ENCODE measurements at regions not wholly inside any gene's neighbourhood (a gene's known extent, or its start where the extent isn't known, plus 50 kb on each side); places are given as distances from the start of the nearest gene placed in this dataset.

DNA sequence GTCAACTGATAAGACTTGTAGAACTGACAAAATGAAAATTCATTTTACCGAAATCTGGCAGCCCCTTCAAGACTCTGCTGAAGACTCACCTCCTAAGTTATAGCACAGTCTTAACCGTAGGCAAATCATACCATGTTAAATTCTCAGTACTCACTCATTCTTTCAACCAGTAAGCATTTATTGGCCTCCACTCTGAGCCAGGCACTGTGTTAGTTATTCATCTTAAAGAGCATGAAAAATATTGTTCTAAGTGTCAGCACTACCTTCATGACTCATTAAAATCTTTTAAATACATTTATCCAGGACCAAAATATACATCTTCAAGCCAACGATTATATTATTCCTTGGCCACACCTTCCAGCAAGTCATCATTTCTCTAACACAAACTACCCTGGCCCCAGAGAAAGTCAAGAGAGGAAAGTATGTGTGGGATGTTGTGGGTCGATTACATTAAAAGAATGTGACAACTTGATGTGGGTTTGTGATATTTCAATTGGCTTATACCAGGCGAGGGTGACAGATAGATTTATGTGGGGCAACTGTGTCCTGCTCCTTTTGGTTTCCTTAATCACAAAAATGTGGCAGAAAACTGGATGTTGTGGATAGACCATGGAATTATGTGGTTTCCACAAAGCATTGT, 55.0 kb downstream of the TMEM30B start:
- DNase-seq: no peak

DNA sequence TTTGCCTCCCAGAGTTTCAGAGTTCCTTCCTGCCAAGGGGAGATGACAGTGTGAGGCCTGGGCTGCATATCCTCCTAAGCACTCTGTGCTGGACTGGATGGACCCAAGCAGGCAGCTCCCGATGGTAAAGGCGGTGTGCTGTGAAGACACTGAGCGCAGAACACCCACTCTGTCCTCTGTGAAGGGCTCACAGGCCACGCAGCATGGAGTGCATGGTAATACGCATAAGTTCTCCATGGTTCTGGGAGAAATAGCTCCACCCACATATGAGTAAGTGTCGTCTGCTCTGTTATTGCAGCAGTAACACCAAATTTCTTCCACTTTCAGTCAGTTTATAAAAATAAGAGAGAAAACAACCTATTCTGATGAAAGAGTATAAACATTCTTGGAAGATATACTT, 55.8 kb downstream of the TMEM30B start:
- DNase-seq: no peak

DNA sequence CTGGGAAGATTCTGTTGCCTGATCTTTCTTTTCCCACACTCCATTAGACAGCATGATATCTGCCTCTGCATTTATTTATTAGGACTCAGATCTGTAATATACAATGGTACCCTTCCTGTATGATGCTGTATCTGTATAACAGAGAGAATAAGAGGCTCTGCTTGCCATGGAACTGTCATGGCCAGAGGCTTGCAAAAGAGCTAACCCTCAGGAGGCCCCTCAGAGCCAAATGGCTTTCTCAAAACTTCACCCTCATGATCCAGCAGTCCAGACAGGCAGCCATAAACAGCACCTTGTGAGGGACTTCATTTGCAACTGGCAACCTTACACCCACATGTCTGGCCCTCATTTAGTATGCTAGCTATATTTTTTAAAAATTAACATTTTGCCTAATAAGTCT, 57.6 kb downstream of the TMEM30B start:
- no peak for DNase-seq

DNA sequence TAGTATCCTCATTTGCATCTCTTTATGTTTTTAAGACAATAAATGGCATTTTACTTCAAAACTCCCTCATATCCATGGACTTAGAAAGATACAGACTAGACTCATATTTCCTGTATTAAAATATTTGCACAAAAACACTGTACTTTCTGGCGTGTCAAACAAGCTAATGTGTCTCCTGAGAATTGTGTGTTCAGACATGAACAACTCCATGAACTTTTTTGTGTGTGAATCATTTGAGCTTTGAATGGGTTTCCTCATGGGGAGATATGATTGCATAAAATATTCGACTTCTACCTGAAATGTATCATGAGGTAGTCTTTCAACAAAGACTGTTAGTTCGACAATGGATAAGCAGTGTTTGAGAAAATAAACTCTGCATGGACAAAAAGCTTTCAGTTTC, 58.8 kb downstream of the TMEM30B start:
- DNase-seq: no peak

DNA sequence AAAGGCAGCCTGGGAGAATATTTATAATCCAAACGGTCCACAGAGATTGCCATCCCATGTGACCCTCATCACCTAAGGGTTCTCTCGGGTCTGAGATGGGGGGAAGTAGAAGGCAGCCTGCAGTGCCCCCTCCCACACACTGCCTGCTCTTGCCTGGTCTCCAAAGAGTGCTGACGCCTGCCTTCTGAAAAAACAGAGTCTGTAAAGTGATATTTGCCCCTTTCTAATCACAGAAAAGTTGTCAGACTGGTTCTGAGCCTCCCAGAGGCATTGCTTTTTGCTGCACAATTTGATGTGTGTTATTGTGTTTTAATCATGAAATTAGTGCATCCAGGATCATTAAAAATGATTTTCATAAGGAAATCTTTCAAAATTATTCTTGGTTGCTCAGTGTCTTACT, 59.2 kb downstream of the TMEM30B start:
- no peak for DNase-seq

DNA sequence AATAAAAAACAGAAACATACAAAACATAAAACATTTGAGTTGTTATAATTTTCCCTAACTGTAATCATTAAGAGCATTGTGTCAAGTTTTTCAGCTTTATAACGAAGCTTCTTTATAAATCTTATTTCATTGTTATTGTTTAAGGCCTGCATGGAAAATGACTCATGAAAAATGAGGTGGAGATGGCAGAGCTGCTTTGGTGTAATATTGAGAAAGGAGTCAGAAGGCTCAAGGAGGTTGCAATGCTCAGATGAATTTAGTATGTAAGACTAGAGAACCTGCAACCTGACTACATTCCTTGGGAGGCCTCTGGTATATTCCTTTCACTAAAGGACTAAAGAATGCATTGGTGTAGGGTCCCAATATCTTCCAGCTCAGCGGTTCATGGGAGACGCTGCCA, 61.5 kb downstream of the TMEM30B start:
- no peak for DNase-seq

DNA sequence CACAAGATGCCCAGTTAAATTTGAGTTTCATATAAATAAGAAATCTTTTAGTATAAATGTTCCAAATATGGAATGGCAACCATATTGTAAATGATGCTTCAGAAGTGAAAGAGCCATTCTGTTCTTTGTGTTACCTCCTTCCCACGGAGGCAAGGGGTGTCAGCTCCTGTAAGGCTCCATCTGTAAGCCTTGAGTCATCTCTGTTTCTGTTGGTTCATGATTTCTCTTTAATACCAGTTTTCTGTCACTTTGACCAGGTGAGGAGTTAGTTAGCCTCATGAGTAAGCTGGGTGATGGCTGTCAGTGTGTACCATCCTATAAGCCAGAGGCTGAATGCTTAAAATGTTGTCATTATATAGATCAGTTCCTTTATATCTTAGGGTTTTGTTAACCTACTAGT, 61.9 kb downstream of the TMEM30B start:
- no peak for DNase-seq

DNA sequence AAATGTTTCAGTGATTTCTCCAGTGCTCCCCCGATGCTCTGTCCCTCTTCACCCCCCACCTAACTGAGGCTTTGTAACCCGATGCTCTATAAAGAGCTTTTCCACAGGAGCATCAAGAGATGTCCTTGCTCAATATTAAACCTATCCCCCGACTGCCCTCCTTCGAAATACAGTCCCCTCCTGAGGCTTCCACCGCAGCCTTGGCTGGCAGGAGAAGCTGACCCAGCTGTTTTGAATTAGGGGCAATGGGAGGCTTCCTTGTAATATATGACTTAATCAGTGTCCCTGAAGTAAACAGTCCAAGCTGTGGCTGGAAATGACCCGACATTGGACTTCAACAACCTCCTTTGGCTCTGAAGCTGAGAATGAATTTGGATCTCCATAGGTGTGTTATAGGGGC, 62.4 kb downstream of the TMEM30B start:
- no peak for DNase-seq

DNA sequence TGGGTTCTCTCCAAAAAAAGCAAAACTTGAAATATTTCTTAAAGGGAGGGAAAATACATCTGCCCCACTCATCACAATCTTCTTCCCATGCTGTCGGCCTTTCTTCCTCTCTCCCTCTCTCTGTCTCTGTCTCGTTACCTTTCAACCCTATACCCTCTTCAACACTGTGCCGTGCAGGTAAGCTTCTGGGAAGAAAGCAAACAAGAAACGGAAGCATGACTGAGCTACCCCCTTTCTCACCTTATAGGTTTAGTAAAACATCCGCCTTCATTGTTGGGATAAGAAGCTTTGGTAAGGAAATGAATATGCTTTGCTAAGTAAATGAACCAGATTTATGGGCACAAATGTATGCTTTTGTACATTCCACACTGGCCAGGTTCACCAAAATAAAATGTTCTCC, 63.0 kb downstream of the TMEM30B start:
- no peak for DNase-seq

DNA sequence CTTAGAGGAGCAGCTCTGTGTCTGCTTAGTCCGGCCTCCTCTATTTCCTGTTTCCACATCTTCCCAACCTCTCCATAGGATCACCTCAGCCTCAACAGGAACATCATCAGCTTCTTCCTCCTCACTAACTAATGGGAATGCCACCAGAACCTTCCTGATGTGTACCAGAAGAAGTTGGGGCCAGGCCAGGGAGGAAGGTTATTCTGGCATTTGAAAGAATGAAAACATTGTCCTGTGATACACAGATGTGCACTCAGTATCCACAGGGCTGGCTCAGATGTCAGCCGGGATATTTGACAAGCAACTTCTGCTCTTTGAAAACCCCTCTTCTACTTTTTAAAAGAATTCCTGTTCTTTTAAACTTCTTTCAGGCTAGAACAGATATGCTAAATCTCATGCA, 63.6 kb downstream of the TMEM30B start:
- no peak for DNase-seq

DNA sequence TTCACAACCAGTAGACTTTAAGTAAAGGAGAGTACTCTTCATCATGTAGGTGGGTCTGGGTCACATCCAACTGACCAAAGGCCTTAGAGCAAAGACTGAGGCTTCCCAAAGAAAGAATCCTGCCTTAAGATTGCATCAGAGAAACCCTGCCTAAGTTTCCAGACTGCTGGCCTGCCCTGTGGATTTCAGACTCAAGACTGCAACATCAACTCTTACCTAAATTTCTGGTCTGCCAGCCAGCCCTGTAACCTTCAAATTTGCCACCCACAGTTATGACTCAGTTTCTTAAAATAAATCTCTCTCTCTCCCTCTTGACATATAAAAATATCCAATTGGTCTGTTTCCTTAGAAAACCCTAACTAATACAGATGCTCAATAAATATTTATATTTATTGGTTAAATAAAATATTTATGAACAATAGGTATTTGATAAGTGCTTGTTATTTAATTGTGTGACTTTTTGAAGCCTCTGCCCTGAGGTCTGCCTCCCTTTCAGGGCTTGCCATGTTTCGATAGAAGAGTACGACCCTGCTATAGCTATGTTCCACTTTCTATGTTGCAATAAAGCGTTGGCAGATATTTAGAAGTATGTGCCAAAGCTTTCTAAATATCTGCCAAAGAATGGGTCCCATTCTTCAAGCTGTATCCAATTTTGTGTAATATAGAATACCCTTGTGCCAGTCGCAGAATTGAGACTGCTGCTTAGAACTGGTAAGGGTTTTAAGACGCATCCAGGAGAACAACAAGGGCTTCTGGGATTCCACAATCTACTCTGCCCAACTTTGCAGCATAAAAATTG, 65.7 kb downstream of the TMEM30B start:
- no peak for DNase-seq

DNA sequence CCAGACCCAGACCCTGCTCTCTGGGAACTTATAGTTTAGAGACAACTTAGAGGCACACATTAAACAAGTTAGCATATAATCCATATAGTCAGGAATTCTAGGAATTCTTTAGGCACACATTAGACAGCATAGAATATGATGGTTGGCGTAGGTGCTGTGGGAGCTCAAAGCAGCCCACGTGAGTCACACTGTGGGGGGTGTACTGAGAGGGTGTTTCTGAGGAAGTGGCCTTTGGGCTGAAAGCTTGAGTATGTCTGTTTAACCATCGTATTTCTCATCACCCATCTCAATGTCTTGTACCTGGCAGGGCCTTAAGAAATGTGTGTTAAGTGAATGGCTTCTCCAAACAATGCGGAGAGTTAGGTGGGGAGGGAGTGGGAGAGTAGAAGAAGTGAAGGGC, 67.2 kb downstream of the TMEM30B start:
- no peak for DNase-seq

DNA sequence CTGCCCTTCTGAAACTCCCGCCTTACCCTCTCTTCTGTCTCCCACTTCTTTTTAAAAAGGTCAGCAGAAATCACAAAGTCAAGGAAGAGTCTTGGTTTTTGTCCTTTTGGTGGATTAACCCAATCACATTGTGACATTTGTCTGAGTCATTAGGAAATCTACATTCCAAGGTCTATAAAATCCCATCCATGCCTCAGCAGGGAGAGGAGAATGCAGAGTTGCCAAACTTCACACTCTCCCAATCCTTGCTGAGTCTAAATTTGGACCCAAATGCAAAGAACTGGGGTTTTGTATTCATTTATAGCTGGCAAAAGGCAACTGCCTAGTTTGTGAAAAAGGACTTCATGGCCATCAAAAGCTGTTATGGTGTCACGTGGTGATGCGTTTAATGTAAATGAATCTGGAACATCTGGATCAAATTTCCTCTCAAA, 67.9 kb downstream of the TMEM30B start:
- no peak for DNase-seq

DNA sequence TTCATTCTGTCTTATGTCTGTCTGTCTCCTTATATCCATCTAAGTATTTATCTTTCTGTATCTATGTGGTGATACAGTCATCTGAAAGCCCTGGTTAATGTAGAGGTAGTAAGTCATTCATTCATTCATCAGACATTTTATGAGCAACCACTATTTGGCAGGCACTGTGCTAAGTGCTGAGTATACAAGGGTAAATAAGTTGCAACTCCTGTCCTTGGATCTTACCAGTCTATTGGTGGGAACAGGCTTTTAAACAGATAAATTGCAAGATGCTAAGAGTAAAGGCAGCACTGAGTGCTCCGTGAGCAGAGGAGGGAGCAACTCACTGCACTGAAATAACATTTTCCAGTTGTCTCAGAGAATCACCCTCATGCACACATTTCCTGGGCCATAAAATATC, 68.6 kb downstream of the TMEM30B start:
- DNase-seq: no peak

DNA sequence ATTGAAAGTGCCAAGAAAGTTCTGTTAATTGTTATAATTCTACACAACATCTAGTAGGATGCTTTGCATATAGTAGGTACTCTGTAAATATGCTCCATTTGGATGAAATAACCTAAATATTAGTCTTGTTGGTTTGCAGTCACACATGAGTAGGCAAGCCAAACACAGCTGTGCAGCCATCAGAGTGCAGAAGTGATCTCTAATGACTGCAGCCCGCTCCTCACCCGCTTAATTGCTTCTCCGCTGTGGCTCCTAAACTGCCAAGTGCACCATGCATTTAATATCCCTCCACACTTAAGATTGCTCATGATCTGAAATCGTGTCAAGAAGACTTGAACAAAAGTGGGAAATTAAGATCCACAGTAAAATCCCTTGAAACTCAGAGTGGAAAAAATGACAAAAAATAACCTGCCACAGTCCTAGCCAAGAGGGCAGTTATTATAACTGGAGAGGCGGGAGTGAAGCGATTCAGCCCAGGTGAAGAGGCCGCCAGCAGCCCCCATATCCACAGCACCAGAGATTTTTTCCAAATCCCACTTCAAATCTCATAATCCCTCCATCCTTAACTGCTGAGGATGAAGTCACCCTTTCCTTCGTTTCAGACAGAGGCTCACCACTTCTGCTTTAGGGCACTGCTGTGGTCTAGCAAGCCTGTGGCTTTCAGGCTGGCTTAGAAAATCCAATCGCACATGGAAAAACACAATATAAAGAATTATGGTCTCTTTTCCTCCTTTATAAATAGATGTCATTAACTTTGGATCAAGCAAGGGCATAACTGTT, 69.5 kb downstream of the TMEM30B start:
- DNase-seq: no peak

DNA sequence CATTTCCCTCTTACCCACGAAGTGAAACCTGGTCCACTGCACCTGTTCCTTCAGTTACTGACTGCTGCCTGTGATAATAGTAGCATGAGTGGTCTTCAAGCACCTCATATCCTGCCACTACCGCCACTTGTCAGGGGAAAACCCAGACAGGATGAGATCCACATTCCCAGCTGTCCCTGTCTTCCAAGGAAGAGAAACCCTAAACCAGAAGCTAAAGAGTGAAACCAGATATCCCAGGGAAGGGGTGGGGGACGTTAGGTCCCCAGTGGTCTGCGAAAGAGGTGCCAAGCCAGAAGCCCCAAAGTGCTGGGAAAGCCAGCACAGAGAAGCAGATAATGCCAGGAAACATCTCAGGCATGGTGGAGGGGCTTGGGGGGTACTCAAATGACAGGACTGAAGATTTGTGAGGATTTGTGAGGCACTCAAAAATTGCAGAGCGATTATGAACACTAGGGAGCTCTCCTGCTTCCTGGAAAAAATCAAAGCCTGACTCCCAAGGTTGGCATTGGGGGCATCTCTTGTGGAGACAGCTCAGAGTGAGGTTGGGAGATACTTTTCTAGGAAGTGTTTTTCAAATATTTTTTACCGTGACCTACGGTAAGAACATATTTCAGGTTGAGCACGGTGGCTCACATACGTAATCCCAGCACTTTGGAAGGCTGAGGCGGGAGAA, 77.9 kb downstream of the TMEM30B start:
- no peak for DNase-seq

DNA sequence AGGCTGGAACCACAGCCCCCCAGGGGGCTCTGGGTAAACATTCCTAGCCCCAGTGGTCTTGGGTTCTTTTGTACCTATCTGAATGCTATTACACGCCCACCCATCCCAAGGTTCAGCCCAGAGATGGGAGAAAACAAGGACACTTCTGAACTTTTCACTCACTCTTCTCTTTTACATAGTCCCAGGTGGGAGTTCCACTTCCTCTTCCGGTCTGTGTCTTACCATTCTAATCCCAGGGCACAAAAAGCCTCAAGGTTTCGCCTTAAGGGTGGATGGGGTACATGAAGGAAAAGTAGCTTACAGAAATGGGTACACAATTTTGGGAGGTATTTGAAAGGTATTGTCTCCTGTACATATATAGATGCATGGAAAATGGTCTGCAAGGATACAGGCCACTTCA, 79.0 kb downstream of the TMEM30B start:
- DNase-seq: no peak

DNA sequence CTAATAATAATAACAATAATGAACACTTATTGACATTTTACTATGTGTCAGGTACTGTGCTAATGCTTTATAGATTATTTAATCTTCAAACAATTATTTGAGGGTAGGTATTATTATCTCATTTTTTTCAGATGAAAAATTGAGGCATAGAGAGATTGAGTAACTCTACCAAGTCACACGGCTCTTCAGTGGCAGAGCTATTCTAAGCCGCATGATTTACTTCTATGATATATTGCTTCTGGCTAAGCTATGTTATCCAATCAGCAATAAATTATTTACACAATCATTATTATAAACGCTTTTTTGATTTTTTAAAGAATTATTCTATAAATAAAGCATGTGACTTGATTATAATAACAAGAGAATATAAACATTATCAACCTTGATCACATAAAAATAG, 80.0 kb downstream of the TMEM30B start:
- no peak for DNase-seq

DNA sequence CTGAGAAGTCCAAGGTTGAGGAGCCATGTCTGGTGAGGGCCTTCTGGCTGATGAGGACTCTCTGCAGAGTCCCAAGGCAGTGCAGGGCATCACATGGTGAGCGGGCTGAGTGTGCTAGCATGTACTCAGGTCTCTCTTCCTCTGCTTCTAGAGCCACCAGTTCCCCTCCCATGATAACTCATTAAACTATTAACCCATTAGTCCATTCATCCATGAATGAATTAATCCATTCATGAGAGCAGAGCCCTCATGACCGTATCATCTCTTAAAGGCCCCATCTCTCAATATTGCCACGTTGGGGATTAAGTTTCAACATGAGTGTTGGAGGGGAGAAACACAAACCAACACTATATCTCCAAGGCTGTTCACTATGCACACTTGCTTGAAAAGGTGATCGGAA, 83.7 kb downstream of the TMEM30B start:
- DNase-seq: no peak

DNA sequence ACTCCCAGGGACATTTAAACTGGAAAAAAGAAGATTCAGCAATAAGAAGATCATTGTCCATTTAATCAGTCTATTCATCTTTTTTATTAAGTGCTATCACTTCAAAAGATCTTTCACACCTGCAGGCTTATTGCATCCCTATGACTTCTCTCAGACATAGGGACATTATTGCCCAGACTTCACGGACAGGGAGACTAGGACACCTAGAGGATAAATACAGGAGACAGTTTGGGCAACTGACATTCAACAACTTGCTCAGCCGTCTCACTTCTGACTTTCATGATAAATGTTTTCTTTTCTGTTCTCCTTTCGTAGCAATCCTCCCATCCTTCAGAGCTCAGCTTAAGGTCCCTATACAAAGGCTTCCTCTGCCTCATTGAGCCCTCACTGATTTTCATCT, 84.3 kb downstream of the TMEM30B start:
- no peak for DNase-seq

DNA sequence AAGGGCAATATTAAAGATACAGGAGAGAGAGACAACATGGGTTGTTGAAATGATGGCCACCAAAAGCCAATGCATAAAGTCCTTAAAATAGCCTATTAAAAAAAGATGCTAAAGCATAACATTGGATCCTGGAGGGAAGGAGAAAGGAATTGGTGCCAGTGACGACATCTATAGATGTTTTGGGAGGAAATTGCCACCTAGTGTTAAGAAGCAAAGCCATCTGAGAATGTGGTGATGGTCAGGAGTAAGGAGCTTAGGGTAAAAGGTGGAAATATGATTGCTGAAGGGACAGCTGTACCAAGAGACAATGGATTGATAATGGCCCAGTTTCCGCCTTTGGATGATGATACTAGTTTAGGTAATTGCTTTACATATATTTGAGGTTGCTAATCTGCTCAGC, 85.1 kb downstream of the TMEM30B start:
- no peak for DNase-seq

DNA sequence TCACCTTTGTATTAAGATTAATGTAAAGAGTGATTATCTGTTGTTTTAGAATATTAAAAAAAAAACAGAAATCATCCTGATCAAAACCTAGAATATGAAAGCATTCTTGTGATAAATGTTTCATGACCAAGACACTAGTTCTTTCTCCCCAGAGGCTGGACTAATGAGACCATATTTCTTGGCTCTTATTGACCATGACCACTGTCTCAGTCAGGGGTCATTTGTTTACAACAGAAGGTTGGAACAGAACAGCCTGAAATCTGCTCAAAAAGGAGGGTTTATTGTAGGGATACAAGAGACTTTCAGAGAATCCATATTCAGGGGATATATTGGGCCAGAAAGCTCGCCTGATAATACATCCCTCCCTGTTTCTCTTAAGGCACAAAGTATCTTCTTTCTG, 87.7 kb downstream of the TMEM30B start:
- no peak for DNase-seq

DNA sequence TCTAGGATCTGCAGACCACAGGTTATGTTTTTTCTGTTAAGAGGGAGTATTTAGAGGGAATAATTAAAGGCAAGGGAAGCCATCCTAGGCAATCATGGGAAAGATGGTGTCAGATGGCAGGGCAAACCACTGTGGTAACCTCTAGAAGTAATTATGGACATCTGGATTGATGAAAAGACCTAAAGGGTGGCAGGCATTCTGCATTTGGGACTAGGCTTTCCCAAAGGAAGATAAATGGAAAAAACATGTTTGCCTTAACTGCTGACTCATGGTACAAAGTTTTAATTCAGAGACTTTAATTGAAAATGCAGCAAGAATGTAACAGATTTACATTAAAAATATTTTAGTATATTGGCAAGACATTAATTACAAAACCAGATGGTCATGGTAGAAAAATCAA, 88.1 kb downstream of the TMEM30B start:
- DNase-seq: no peak

DNA sequence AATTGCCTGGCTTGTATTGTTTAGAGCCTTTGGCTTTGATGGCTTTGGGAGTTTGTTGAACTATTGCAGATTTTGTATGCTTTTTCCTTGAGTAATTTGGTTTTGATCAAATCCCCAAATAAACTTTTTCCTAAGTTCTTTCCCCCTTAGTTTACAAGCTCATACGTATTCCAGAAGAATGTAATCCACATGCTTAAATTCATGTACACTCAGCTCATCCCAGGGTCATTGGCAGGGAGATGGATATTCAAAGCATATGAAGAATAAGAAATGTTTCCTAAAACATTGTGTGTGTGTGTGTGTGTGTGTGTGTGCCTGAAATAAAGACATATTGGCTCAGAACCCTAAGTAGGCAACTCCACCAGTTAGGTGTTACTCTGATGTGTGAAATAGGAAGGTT, 89.4 kb downstream of the TMEM30B start:
- DNase-seq: no peak

All from activated effector memory CD4-positive, alpha-beta T cell treated with anti-CD3 and anti-CD28 coated beads, Interleukin-2, amount 50 U/mL, for 16 hours (primary cell).